ENCODE measurements at regions not wholly inside any gene's neighbourhood (a gene's known extent, or its start where the extent isn't known, plus 50 kb on each side); places are given as distances from the start of the nearest gene placed in this dataset.

GRCh38 chr3:113104357-113105092, 106.8 kb upstream of the BOC start:
- no peak for DNase-seq (ENCODE audit: low read depth)
- TF ChIP-seq CTCF (IDR thresholded peaks at IDR 0.05; ENCODE audit: low read depth, low read length, missing control alignments): no peak
- in situ Hi-C loops (cut with HindIII; ENCODE audit: low sequenced_read_pairs): no loop called here
- no peak overlapping the region for H3K4me3 ChIP-seq (ENCODE audit: low read depth, low read length)

GRCh38 chr3:113105093-113105449, 106.3 kb upstream of the BOC start:
- no peak for DNase-seq (ENCODE audit: low read depth)
- H3K4me3 ChIP-seq (ENCODE audit: low read depth, low read length): no peak overlapping the region
- in situ Hi-C loops (cut with HindIII; ENCODE audit: low sequenced_read_pairs): no loop called here
- TF ChIP-seq CTCF (IDR thresholded peaks at IDR 0.05; ENCODE audit: low read depth, low read length, missing control alignments): no peak

- H3K4me3 ChIP-seq (ENCODE audit: low read depth, low read length): no peak overlapping the region
- in situ Hi-C loops (cut with HindIII; ENCODE audit: low sequenced_read_pairs): no loop called here
- no peak for DNase-seq (ENCODE audit: low read depth)
- no peak for TF ChIP-seq CTCF (IDR thresholded peaks at IDR 0.05; ENCODE audit: low read depth, low read length, missing control alignments)
Observed at GRCh38 chr3:113105966-113106660, 105.2 kb upstream of the BOC start.

- no peak overlapping the region for H3K4me3 ChIP-seq (ENCODE audit: low read depth, low read length)
- no peak for TF ChIP-seq CTCF (IDR thresholded peaks at IDR 0.05; ENCODE audit: low read depth, low read length, missing control alignments)
- DNase-seq (ENCODE audit: low read depth): no peak
- in situ Hi-C loops (cut with HindIII; ENCODE audit: low sequenced_read_pairs): no loop called here
Observed at GRCh38 chr3:113110267-113110666, 101.1 kb upstream of the BOC start.

GRCh38 chr3:113111011-113111707, 100.2 kb upstream of the BOC start:
- no peak for TF ChIP-seq CTCF (IDR thresholded peaks at IDR 0.05; ENCODE audit: low read depth, low read length, missing control alignments)
- no peak overlapping the region for H3K4me3 ChIP-seq (ENCODE audit: low read depth, low read length)
- in situ Hi-C loops (cut with HindIII; ENCODE audit: low sequenced_read_pairs): no loop called here
- no peak for DNase-seq (ENCODE audit: low read depth)

DNA sequence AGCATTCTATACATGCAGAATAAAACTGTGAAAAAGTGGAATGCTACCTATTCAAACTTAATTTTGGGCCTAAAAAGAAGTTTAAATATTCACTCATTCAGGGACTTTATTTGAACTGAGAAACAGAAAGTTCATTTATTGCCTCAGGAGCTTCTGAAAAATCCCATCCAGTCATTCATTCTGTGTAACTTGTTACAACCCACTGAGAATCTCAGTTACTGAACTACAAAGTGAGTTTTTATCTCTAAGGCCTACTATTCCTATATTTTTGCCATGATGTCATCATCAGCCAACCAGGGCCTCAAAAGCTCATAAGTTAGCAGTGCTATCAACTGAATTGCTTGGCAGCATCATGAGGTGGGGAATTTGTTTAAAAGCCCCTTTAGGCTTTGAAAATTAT, 98.0 kb upstream of the BOC start:
- in situ Hi-C loops (cut with HindIII; ENCODE audit: low sequenced_read_pairs): no loop called here
- TF ChIP-seq CTCF (IDR thresholded peaks at IDR 0.05; ENCODE audit: low read depth, low read length, missing control alignments): no peak
- no peak for DNase-seq (ENCODE audit: low read depth)
- no peak overlapping the region for H3K4me3 ChIP-seq (ENCODE audit: low read depth, low read length)
